Endometrial microvascular endothelial cells (primary cell): ENCODE measurements at regions not wholly inside any gene's neighbourhood (a gene's known extent, or its start where the extent isn't known, plus 50 kb on each side); places are given as distances from the start of the nearest gene placed in this dataset.

Experiments used
- in situ Hi-C: cut with HindIII; loops from 2 replicates; pipeline ENCODE4 v1.10.0; 2017; ENCODE audit warnings: low sequenced_read_pairs, low pct_unique_long_range_greater_than_20kb; ENCODE audit errors: inconsistent ontology term

GRCh38 chr11:45456686-45457085, 170.5 kb upstream of the SYT13 start:
- in situ Hi-C loops, result no loop called here

GRCh38 chr11:45455536-45455935, 169.4 kb upstream of the SYT13 start:
- in situ Hi-C loops, result no loop called here

GRCh38 chr11:45454917-45455401, 168.8 kb upstream of the SYT13 start:
- in situ Hi-C loops, result no loop called here

GRCh38 chr11:45453721-45454120, 167.6 kb upstream of the SYT13 start:
- in situ Hi-C loops, result no loop called here

GRCh38 chr11:45451766-45452440, 165.8 kb upstream of the SYT13 start:
- in situ Hi-C loops, result no loop called here

- in situ Hi-C loops, result no loop called here
These were observed 164.0 kb upstream of the SYT13 start for GRCh38 chr11:45450189-45450588.

GRCh38 chr11:45449036-45449601, 163.0 kb upstream of the SYT13 start:
- in situ Hi-C loops, result no loop called here

- in situ Hi-C loops, result no loop called here
These were observed 162.4 kb upstream of the SYT13 start for GRCh38 chr11:45448561-45448960.

- in situ Hi-C loops, result no loop called here
These were observed 160.9 kb upstream of the SYT13 start for GRCh38 chr11:45446998-45447397.

- in situ Hi-C loops, result no loop called here
These were observed 160.3 kb upstream of the SYT13 start for GRCh38 chr11:45446434-45446833.

- in situ Hi-C loops, result no loop called here
These were observed 158.7 kb upstream of the SYT13 start for GRCh38 chr11:45444796-45445195.

- in situ Hi-C loops, result no loop called here
These were observed 154.0 kb upstream of the SYT13 start for GRCh38 chr11:45440111-45440510.

GRCh38 chr11:45436966-45437365, 150.8 kb upstream of the SYT13 start:
- in situ Hi-C loops, result no loop called here

- in situ Hi-C loops, result no loop called here
These were observed 150.0 kb upstream of the SYT13 start for GRCh38 chr11:45436118-45436517.

GRCh38 chr11:45435706-45436105, 149.6 kb upstream of the SYT13 start:
- in situ Hi-C loops, result no loop called here

GRCh38 chr11:45432910-45433309, 146.8 kb upstream of the SYT13 start:
- in situ Hi-C loops, result no loop called here

GRCh38 chr11:45432100-45432499, 146.0 kb upstream of the SYT13 start:
- in situ Hi-C loops, result no loop called here

- in situ Hi-C loops, result no loop called here
These were observed 145.2 kb upstream of the SYT13 start for GRCh38 chr11:45431046-45432018.

GRCh38 chr11:45430361-45430760, 144.2 kb upstream of the SYT13 start:
- in situ Hi-C loops, result no loop called here

- in situ Hi-C loops, result no loop called here
These were observed 143.6 kb upstream of the SYT13 start for GRCh38 chr11:45429719-45430118.
